OCI-LY1 (cell line): ENCODE measurements at regions not wholly inside any gene's neighbourhood (a gene's known extent, or its start where the extent isn't known, plus 50 kb on each side); places are given as distances from the start of the nearest gene placed in this dataset.

Source experiments
- H2AFZ ChIP-seq: fragments of 200-600 bp; sonication (generic), shearing (Covaris generic); 2 replicates; pipeline ENCODE4 v1.6.0; 2014; ENCODE audit warnings: antibody characterized with exemption, mild to moderate bottlenecking, low read length
- H3F3A ChIP-seq: fragments of 200-600 bp; sonication (generic), shearing (Covaris generic); 2 replicates; pipeline ENCODE4 v1.6.0; 2014; ENCODE audit warnings: mild to moderate bottlenecking, antibody characterized with exemption, low read length, moderate library complexity; ENCODE audit not compliant: insufficient read depth
- H3K27ac ChIP-seq: fragments of 200-600 bp; sonication (generic); 2 replicates; pipeline ENCODE4 v1.5.1; 2014; ENCODE audit warnings: low read length, mixed run types, mild to moderate bottlenecking, low read depth; ENCODE audit not compliant: poor library complexity, severe bottlenecking
- H3K27me3 ChIP-seq: fragments of 200-600 bp; sonication (generic); 2 replicates; pipeline ENCODE4 v1.6.0; 2014; ENCODE audit warnings: antibody characterized with exemption, mild to moderate bottlenecking, low read length, moderate library complexity; ENCODE audit not compliant: insufficient read depth
- H3K36me3 ChIP-seq: fragments of 200-600 bp; sonication (generic); 2 replicates; pipeline ENCODE4 v1.6.1; 2014; ENCODE audit warnings: mild to moderate bottlenecking, antibody characterized with exemption, low read length, moderate library complexity, mixed read lengths; ENCODE audit not compliant: insufficient read depth
- H3K4me1 ChIP-seq: fragments of 200-600 bp; sonication (generic); 2 replicates; pipeline ENCODE4 v1.5.1; 2014; ENCODE audit warnings: mild to moderate bottlenecking, low read length, moderate library complexity; ENCODE audit not compliant: insufficient read depth, severe bottlenecking
- H3K4me2 ChIP-seq: fragments of 200-600 bp; sonication (generic), shearing (Covaris generic); 2 replicates; pipeline ENCODE4 v1.6.1; 2014; ENCODE audit warnings: low read length
- H3K4me3 ChIP-seq: fragments of 200-600 bp; sonication (generic); 2 replicates; pipeline ENCODE4 v1.5.1; 2014; ENCODE audit warnings: low read length, low read depth, mild to moderate bottlenecking, mixed read lengths; ENCODE audit not compliant: poor library complexity, severe bottlenecking
- H3K79me2 ChIP-seq: fragments of 200-600 bp; shearing (Covaris generic); 2 replicates; pipeline ENCODE4 v1.6.1; 2016; ENCODE audit warnings: mixed run types, low read length, mixed read lengths; ENCODE audit not compliant: insufficient read depth
- H3K9ac ChIP-seq: fragments of 200-600 bp; sonication (generic), shearing (Covaris generic); 2 replicates; pipeline ENCODE4 v1.6.1; 2014; ENCODE audit warnings: mild to moderate bottlenecking, low read length, mixed read lengths
- H3K9me2 ChIP-seq: fragments of 200-600 bp; sonication (generic), shearing (Covaris generic); 2 replicates; pipeline ENCODE4 v1.6.1; 2014; ENCODE audit warnings: low read depth, mild to moderate bottlenecking, low read length, mixed read lengths
- H3K9me3 ChIP-seq: fragments of 200-600 bp; shearing (Covaris generic); 2 replicates; pipeline ENCODE4 v1.6.1; 2014; ENCODE audit warnings: low read length, mixed read lengths
- H4K20me1 ChIP-seq: fragments of 200-600 bp; sonication (generic), shearing (Covaris generic); 2 replicates; pipeline ENCODE4 v1.6.0; 2016; ENCODE audit warnings: mild to moderate bottlenecking, low read length; ENCODE audit not compliant: insufficient read depth
- EZH2 ChIP-seq: fragments of 200-600 bp; sonication (generic), shearing (Covaris generic); IDR thresholded peaks from 2 replicates; pipeline ENCODE4 v1.8.0; 2017; ENCODE audit warnings: borderline replicate concordance, mixed run types, mild to moderate bottlenecking, antibody characterized with exemption, low read length, moderate library complexity, mixed read lengths
- TF ChIP-seq, protein P1 (sequence below): fragments of 200-600 bp; sonication (generic), shearing (Covaris generic); IDR thresholded peaks from 2 replicates; pipeline ENCODE4 v1.5.1; 2017; ENCODE audit warnings: mild to moderate bottlenecking, antibody characterized with exemption, low read length, moderate library complexity, mixed read lengths

DNA sequence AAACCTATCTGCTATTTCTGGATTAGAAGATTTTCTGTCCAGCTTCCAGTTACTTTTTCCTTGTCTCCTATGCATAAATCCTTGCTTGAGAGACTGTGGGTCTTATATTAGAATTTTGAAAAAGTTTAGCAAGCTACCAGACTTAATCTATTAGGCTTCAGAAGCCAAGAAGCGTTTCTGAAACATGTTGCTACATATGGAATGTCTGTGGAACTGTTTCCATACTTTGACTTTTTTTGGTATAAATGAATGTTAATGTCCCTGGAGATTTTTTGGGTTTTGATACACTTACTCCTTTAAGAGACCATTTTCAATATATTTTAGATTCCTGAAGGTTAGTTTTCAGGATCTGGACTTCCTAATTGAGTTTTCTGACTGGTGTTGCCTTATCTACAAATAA is 191.4 kb upstream of the SGCD start:
- Histone ChIP-seq H3K79me2 (no peaks in the 10 kb centered on the region), H3K9ac (no peak overlapping the region), H3K36me3 (no peaks in the 10 kb centered on the region), H3F3A (no peaks in the 10 kb centered on the region), H4K20me1 (no peaks in the 10 kb centered on the region), H2AFZ (no peak overlapping the region), H3K27ac (no peak overlapping the region), H3K4me2 (no peak overlapping the region), H3K4me3 (no peak overlapping the region), H3K27me3 (no peaks in the 10 kb centered on the region), H3K9me2 (no peaks in the 10 kb centered on the region), H3K9me3 (no peaks in the 10 kb centered on the region), H3K4me1 (no peaks in the 10 kb centered on the region)
- no peak for TF ChIP-seq EZH2
- TF ChIP-seq, protein P1, sequence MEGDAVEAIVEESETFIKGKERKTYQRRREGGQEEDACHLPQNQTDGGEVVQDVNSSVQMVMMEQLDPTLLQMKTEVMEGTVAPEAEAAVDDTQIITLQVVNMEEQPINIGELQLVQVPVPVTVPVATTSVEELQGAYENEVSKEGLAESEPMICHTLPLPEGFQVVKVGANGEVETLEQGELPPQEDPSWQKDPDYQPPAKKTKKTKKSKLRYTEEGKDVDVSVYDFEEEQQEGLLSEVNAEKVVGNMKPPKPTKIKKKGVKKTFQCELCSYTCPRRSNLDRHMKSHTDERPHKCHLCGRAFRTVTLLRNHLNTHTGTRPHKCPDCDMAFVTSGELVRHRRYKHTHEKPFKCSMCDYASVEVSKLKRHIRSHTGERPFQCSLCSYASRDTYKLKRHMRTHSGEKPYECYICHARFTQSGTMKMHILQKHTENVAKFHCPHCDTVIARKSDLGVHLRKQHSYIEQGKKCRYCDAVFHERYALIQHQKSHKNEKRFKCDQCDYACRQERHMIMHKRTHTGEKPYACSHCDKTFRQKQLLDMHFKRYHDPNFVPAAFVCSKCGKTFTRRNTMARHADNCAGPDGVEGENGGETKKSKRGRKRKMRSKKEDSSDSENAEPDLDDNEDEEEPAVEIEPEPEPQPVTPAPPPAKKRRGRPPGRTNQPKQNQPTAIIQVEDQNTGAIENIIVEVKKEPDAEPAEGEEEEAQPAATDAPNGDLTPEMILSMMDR, result no peak

DNA sequence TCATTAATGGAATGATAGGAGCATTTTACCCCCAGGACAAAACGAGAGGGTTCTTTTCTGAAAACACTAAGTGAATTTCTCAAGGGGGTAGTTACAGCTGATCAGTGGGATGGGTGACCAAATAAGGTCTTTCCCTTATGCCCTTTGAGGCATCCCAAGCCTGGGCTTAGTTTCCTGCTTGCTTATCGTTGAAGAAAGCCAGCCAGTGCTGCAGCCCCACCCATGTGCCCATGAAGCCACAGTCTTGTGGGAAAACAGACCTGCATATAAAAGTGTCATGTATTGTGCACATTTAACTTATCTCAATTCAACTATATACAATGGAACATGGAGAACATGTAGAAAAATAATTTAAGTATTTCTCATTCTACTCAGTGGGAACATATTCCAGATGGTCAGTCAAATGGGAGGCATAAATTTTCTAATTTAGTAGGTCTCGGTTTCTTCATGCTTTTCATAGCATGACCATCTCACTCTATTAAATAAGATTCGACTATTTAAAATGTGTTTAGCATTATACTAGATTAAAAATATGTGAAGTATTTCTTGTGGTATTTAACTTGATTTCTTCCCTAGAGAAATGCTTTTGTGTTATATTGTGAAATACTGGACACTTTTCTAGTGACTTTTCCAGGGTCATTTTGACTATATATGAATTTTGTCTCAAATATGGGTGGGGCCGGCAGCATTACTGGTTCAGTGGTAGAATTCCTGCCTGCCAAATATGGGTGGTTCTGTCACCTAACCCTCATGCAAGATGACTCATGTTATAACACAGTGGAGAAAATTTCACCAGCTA is 189.7 kb upstream of the SGCD start:
- H2AFZ ChIP-seq, result no peak overlapping the region
- no peaks in the 10 kb centered on the region for H3K36me3 ChIP-seq
- H3F3A ChIP-seq, result no peaks in the 10 kb centered on the region
- H3K4me1 ChIP-seq, result no peaks in the 10 kb centered on the region
- no peaks in the 10 kb centered on the region for H3K9me2 ChIP-seq
- no peaks in the 10 kb centered on the region for H3K9me3 ChIP-seq
- H3K9ac ChIP-seq, result no peak overlapping the region
- H4K20me1 ChIP-seq, result no peaks in the 10 kb centered on the region
- no peaks in the 10 kb centered on the region for H3K79me2 ChIP-seq
- H3K4me3 ChIP-seq, result no peak overlapping the region
- no peak overlapping the region for H3K4me2 ChIP-seq
- no peak for TF ChIP-seq EZH2
- TF ChIP-seq, protein P1, result no peak
- no peaks in the 10 kb centered on the region for H3K27me3 ChIP-seq
- no peak overlapping the region for H3K27ac ChIP-seq

DNA sequence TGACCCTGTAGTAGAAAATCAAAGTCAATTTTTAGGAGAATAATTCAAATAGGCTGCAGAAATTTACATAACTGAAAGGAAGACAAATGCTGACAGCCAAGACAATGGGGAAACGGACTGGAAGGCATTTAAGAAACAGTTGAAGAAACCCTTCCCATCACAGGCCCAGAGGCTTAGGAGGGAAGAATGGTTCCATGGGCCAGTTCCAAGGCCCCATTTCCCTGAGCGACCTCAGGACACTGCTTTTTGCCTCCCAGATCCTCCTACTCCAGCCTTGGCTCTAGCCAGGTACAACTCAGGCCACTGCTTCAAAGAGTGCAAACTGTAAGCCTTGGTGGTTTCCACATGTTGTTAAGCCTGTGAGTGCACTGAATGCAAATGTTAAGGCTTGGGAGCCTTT is 184.1 kb upstream of the SGCD start:
- Histone ChIP-seq H3K9me3 (no peaks in the 10 kb centered on the region), H3K4me1 (no peaks in the 10 kb centered on the region), H3K36me3 (no peaks in the 10 kb centered on the region), H3K27ac (no peak overlapping the region), H3K9ac (no peak overlapping the region), H2AFZ (no peak overlapping the region), H3F3A (no peaks in the 10 kb centered on the region), H3K4me2 (no peak overlapping the region), H3K4me3 (no peak overlapping the region), H3K9me2 (no peaks in the 10 kb centered on the region), H3K27me3 (no peaks in the 10 kb centered on the region), H4K20me1 (no peaks in the 10 kb centered on the region), H3K79me2 (no peaks in the 10 kb centered on the region)
- TF ChIP-seq, protein P1, result no peak
- TF ChIP-seq EZH2, result no peak
